ENCODE measurements at regions not wholly inside any gene's neighbourhood (a gene's known extent, or its start where the extent isn't known, plus 50 kb on each side); places are given as distances from the start of the nearest gene placed in this dataset.

DNA sequence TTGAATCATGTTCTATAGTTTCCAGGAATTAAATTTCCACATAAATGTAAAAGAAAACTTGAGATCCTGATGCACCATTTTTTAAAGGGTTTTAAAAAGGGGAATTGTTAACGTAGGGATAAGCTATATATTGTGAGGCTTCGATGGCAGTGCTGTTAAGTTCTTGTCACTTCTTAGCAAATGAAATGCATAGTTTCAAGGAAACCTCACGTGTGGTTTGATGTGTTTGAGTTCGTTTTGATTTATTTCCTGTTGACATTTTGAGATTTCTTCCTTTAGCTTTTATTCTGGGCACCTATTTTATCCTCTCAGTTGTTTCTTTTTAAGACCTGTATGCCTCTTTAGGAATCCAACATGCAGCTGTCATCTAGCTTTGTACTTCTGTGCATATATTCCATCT is 301.0 kb downstream of the DOCK8 start:
- no peak for DNase-seq

GRCh38 chr9:517993-518392 is 303.3 kb downstream of the DOCK8 start:
- DNase-seq, result no peak

DNA sequence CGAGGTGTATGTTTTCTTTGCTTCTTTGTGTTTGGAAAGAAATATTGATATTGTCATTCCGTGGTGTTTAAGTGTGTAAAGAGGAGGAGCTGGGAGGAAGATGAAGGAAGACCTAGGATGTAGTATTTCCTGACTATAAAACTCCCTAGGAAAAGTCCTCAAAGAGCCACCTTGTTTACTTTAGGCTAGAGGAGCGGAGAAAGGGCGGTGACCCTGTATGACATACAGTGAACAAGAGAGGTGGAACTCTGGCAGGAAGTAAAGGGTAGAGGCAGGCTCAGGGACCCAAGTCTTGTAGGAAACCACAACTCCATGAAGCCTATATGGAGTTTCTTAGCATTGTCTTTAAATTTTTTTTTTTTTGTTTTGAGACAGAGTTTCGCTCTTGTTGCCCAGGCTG is 303.9 kb downstream of the DOCK8 start:
- no peak for DNase-seq

- no peak for DNase-seq
These were observed 304.9 kb downstream of the DOCK8 start for GRCh38 chr9:519579-519978.

- no peak for DNase-seq
These were observed 305.6 kb downstream of the DOCK8 start for GRCh38 chr9:520302-520701.

- no peak for DNase-seq
These were observed 307.5 kb downstream of the DOCK8 start for GRCh38 chr9:522190-522589.

DNA sequence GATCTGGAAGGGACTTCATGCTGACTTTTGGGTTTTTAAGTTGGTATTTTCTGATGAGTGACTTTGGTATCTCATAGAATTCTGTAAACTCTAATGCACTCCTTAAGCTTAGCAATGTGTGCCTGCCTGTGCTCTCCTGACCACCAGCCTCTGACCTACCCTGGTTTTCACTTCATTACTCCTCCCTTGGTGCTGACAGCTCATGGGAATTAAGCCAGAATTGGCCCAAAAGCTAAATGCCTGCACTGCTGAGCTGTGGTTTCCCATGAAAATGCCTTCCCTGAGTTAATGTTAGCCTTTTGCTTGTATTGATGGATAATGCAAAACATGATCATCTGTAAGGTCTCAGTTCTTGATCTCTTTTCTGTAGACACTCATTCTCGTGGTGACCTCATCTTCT is 308.0 kb downstream of the DOCK8 start:
- DNase-seq, result no peak

GRCh38 chr9:523444-523843 is 308.8 kb downstream of the DOCK8 start:
- DNase-seq, result no peak

GRCh38 chr9:524008-524407 is 309.3 kb downstream of the DOCK8 start:
- DNase-seq, result no peak

DNA sequence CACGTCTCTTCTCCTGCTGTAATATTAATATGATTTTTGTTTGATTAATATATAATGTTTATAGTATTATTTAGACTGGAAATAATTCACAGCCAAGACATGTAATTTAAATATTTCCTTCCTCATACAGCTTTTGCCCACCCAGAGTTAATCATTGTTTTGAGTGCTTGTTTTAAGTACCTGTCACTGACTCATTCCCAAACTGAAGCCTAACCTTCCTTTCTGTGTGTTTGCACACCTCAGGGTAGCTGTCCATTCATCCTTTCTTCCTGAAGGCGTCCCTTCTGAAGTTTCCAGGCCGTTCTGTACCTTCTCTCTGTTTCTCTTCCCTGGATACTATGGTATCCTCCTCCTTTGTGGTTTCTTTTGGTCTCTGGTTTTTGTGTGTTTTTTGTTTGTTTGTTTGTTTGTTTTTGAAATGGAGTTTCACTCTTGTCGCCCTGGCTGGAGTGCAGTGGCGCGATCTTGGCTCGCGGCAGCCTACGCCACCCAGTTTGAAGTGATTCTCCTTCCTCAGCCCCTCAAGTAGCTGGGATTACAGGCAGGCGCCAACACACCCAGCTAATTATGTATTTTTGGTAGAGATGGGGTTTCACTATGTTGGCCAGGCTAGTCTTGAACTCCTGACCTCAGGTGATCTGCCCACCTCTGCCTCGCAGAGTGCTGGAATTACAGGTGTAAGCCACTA is 312.4 kb downstream of the DOCK8 start:
- no peak for DNase-seq

GRCh38 chr9:529731-530130 is 311.8 kb upstream of the DMRT1 start:
- DNase-seq, result no peak

DNA sequence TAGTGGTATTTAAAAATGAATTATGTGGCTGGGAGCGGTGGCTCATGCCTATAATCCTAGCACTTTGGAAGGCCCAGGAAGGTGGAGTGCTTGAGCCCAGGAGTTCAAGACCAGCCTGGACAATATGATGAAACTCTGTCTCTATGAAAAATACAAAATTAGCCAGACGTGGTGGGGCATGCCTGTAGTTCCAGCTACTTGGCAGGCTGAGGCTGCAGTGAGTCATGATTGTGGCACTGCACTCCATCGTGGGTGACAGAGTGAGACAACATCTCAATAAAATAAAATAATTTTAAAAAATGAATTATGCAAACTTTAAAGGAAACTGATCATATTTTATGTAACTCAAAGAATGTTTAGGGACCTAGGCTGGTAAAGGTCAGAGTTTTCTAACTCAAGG is 310.8 kb upstream of the DMRT1 start:
- no peak for DNase-seq

DNA sequence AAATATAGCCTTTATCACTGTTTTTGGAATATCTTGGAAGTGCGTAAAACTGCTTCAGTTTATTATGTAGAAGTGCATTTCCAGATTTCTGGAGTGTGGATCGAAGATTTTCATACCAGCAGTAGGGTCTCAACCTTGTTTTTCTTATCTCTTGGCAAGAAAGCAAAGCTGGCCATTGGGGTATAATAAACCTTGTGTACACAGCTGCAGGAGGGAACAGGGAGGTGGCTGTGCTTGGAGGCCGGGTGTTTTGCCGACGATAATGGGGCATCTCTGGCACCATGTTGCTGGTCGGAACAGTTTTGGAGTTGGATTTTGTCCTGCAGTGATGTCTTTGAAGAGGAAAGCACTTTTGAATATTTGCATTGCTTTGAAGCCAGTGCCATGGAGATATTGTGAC is 308.8 kb upstream of the DMRT1 start:
- no peak for DNase-seq

DNA sequence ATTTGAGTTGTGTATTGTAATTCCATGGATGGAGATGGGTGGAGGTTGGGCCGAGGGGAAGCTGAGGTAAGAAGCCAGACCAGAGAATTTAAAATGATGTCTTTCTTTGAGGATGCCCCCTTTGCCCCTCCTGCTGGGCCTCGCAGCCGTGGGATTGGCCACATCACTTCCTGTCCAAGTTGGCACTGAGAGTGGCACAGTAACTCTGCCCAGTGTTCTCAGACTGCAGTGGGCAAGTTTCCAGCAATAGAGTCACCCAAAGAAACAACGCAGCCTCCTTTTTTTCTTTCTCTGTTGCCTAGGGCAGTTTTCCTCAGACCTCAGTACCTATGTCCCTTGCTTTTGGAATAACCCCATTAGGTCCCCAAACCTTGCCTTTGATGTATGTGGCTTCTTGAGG is 306.6 kb upstream of the DMRT1 start:
- no peak for DNase-seq

DNA sequence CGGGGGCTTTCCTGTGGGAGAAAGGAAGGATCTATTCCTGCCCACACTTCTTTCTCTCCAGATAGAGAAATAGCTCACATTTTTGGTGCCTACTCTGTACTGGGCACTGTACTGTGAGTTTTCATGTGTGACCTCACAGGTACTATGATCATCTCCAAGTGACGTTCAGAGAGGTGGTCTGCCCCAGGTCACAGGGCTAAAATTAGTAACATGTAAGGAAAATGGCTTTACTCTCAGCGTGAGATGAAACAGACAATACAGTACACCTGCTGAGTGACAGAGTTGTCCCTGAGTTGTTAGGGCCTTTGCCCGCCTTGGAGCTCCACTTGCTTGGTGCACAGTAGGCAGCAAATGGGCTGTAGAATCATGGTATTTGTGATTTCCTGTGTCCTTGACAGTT is 306.1 kb upstream of the DMRT1 start:
- no peak for DNase-seq

DNA sequence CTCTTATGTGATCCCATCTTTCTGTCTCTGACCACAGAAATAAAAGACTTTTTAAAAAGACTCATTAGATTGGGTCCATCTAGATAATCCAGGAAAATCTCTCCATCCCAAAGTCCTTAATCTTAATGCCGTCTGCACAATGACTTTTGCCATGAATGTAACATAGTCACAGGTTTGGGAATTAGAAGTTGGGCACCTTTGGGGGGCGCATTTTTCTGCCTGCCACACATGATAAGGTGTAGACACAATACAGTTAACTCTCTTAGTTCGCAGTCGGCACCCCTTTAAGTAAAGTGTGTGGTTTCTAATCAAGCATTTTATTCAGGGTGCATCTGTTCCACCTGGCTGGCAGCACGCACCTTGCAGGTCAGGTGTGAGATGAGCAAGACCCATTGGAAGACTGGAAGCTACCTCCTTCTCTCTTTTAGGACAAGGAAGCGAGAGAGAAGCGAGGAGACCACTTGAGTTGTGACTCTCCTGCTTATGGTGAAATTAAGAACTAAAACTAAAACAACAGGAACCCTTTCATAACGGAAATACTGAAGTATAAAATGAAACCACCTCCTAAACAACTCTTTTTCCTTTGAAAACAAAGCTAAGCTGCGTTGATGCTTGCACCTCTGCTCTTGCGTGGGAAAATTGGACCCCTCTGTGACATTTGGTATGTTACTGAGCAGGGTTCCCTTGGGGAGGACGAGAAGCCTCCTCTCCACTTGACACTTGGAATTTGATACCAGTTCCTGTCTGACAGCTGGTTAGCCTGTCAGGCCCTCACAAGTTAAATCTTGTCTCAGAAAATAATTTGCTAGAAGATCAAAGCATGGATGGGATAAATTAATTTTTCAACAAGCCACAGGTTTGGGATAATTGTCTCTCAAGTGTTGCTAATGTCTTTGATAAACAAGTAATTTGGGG is 304.6 kb upstream of the DMRT1 start:
- DNase-seq, result no peak

- DNase-seq, result no peak
These were observed 298.0 kb upstream of the DMRT1 start for GRCh38 chr9:543478-543877.

DNA sequence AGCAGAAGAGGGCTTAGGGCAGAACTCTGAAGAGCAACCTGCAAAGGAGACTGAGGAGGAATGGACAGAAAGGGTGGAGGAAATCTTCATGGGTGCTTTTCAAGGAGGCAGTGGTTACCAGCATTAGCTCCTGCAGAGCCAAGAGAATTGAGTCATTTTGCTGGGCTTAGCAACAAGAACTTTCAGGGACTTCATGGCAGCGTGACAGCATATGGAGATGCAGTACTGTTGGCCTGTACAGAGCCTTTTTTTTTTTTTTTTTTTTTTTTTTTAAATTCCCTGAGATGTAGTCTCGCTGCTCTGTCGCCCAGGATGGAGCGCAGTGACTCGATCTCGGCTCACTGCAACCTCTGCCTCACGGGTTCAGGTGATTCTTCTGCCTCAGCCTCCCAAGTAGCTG is 296.0 kb upstream of the DMRT1 start:
- DNase-seq, result no peak

DNA sequence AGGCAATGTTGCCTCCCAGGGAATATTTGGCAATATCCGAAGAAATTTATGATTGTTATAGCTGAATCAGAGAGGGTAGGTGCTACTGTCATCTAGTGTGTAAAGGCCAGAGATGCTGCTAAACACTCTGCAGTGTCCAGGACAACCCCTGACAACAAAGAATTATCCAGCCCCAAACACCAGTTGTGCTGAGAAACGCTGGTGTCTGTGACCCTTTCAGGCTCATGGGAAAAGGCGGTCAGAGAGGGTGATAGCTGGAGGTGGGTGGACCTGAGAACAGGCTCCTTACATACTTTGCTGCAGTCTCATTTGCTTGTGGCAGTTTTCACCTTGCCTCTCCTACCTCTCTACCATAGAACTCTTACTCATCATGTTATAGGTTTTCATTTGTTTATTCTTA is 295.3 kb upstream of the DMRT1 start:
- no peak for DNase-seq

GRCh38 chr9:546797-547223 is 294.7 kb upstream of the DMRT1 start:
- DNase-seq, result no peak

DNA sequence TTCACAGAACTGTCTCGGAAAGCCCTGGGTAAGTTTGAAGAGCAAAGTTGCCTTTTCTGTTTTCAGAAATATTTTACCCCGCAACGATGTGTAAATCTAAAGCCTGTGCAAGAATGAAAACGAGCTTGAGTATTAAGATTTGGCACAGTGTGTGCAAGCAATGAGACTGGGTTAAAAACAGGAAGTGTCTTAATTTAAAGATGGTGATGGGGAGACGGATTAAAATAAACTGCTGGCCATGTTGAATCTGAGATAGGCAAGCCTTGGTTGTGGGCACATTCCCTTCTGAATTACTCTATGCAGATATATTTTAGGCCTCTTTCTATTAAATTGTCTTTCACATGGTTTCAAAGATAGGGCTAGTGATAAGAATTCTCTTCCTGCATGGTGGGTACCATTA is 294.2 kb upstream of the DMRT1 start:
- DNase-seq, result no peak

DNA sequence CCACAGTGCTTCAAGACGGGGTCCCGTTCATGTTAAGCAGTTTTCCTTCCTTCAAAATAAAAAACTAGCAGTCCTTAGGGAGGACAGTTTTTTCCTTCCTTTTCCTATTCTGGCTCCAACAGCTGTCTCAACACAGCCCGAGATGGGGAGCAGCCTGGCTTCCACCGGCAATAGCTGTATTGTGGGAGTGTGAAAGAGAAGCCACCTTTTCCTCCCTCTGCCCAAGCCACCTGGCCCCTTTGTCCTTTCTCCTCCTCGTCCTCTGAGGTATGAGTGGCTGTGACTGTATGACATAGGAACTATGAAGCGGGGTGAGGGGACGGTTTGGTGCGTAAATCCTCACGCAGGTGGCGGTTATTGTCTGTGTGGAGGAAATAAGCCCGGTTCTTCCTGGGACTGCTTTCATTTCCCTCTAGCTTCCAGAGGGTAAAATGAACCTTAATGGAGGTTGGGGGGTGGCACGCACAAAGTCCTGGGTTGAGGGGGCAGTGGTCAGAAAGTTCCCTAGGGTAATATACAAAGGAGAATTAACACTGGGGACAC is 292.0 kb upstream of the DMRT1 start:
- DNase-seq, result no peak

GRCh38 chr9:550333-550732 is 291.2 kb upstream of the DMRT1 start:
- no peak for DNase-seq

All from NCI-H1048 (cell line).